ENCODE measurements at regions not wholly inside any gene's neighbourhood (a gene's known extent, or its start where the extent isn't known, plus 50 kb on each side); places are given as distances from the start of the nearest gene placed in this dataset.
"Not testable (repeated sequence)": the region's sequence is repeated elsewhere in the genome, so short reads cannot be mapped to it uniquely, and the experiment has no call there.

DNA sequence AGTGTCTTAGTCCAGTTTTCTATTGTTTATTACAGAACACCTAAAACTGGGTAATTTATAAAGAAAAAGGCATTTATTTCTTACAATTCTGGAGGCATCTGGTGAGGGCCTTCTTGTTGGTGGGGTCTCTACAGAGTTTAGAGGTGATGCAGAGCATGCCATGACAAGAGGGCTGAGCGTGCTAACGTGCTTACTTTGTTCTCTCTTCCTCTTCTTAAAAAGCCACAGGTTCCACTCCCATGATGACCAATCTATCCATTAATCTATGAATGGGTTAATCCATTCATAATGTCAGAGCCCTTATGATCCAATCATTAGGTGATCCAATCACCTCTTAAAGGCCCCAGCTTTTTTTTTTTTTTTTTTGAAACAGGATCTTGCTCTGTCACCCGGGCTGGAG is 291.5 kb upstream of the GALNTL6 start:
- H3K9me3 Mint-ChIP-seq, result no peaks in the 10 kb centered on the region
- DNase-seq, result no peak
- H3K36me3 Mint-ChIP-seq, result no peaks in the 10 kb centered on the region
- no peak overlapping the region for H3K27ac Mint-ChIP-seq
- H3K4me1 Mint-ChIP-seq, result no peaks in the 10 kb centered on the region
- no peaks in the 10 kb centered on the region for H3K27me3 Mint-ChIP-seq
- H3K4me3 Mint-ChIP-seq, result no peak overlapping the region

DNA sequence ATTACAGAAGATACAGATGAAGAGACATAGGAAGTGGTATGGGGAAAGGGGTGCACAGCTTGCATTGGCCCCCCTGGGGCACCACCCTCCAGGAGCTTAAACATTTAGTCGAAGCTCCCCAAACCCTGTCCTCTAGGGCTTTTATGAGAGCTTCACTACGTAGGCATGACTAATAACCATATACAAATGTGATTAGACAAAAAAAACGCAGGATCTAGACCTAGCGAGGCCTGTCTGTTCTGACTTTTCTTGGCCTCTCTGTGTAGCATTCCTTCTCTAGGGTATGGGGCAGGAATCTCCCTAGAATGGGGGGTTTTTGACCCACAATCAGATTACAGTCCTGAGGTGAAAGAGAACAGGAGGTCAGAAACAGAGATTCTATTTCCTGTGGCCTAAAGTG is 293.7 kb upstream of the GALNTL6 start:
- DNase-seq, result no peak
- no peaks in the 10 kb centered on the region for H3K4me1 Mint-ChIP-seq
- H3K36me3 Mint-ChIP-seq, result no peaks in the 10 kb centered on the region
- H3K27me3 Mint-ChIP-seq, result no peaks in the 10 kb centered on the region
- no peak overlapping the region for H3K27ac Mint-ChIP-seq
- no peaks in the 10 kb centered on the region for H3K9me3 Mint-ChIP-seq
- no peak overlapping the region for H3K4me3 Mint-ChIP-seq

DNA sequence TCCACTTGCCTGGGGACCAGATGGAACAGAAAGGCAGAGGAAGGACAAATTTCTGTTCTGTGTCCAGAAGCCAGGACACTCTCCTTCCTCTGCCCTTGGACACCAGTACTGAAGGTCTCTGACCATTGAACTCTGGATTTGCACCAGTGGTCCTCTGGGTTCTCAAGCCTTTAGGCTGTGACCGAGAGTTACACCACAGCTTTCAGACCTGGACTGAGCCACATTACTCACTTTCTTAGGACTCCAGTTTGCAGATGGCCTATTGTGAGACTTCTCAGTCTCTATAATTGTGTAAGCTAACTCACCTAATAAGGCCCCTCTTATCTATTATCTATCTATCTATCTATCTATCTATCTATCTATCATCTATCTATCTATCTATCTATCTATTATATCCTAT is 295.3 kb upstream of the GALNTL6 start:
- H3K27ac Mint-ChIP-seq, result no peak overlapping the region
- H3K27me3 Mint-ChIP-seq, result no peaks in the 10 kb centered on the region
- H3K36me3 Mint-ChIP-seq, result no peaks in the 10 kb centered on the region
- no peak overlapping the region for H3K4me3 Mint-ChIP-seq
- no peaks in the 10 kb centered on the region for H3K4me1 Mint-ChIP-seq
- no peaks in the 10 kb centered on the region for H3K9me3 Mint-ChIP-seq
- no peak for DNase-seq

DNA sequence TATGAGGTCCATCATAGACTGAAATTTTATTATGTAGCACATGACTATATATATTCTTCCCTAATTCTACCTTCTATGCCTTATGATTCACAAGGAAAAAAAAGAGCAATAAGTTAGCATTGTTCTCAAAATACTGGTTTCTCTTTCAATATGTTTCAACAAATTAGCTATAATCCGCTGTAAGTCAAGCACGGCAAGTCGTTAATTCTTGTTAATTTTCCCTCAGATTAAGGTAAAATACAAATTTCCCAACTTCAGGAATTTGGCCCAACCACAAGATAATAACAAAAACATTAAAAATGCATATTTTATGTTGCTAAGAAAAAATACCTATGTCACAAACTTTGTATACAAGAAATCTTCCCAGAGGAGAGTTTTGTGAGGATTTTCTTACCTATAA is 296.5 kb upstream of the GALNTL6 start:
- H3K27me3 Mint-ChIP-seq, result no peaks in the 10 kb centered on the region
- no peak overlapping the region for H3K27ac Mint-ChIP-seq
- no peak for DNase-seq

DNA sequence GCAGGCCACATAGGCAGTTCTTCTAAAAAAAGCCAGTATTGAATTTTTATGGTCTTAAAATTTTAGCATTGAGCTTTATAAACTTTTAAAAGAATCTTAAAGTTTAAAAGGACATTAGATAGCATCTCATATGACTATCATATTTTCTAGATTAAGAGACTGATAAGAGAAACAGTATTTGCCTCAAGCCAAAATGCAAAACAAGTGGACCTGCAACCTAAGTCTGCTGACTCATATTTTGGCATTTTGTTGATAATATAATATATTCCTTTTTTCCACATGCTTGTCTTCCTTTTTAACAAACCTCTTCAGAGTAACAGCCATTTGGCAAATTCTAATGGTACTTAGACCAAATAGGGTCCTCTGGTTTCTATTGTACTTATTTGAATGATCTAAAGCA is 328.5 kb upstream of the GALNTL6 start:
- Mint-ChIP-seq H3K9me3 (peaks cover 1% of the 10 kb centered on the region), H3K27ac (no peak overlapping the region), H3K4me3 (no peak overlapping the region), H3K27me3 (no peaks in the 10 kb centered on the region), H3K4me1 (no peaks in the 10 kb centered on the region), H3K36me3 (no peaks in the 10 kb centered on the region)
- no peak for DNase-seq

More for the DNA sequence above, 296.5 kb upstream of the GALNTL6 start:
- Mint-ChIP-seq H3K36me3 (no peaks in the 10 kb centered on the region), H3K4me3 (no peak overlapping the region), H3K4me1 (no peaks in the 10 kb centered on the region), H3K9me3 (peaks cover 4% of the 10 kb centered on the region)

DNA sequence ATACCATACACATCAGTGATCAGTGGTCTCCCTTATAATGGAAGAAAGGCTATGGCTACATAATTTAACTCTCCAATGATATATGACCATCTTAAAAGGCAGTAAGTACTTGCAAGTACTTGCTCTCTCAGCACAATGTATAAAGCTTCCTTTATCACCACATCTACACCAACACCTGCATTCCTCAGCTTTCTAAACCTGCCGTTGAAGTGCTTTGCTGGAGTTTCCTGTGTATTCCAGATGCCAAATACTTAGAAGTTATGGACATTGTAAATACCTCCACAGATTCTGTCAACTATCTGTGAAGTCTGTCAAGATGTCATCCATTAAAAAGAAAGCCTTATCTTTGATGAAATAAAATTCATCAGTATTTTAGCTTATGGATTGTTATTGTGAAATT is 335.0 kb upstream of the GALNTL6 start:
- Mint-ChIP-seq H3K4me3 (no peak overlapping the region), H3K27me3 (no peaks in the 10 kb centered on the region), H3K36me3 (no peaks in the 10 kb centered on the region), H3K9me3 (no peaks in the 10 kb centered on the region), H3K27ac (no peak overlapping the region), H3K4me1 (no peaks in the 10 kb centered on the region)
- no peak for DNase-seq

DNA sequence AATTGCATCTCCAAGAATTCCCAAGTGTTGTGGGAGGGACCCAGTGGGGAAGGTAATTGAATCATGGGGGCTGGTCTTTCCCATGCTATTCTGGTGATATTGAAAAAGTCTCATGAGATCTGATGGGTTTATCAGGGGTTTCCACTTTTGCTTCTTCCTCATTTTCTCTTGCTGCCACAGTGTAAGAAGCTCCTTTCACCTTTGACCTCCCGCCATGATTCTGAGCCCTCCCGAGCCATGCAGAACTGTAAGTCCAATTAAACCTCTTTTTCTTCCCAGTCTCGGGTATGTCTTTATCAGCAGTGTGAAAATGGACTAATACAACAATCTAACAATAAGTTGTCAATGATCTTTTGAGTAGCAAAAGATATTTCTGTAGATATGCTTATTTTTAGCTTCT is 338.1 kb upstream of the GALNTL6 start:
- not testable (repeated sequence) for H3K27ac Mint-ChIP-seq, H3K4me3 Mint-ChIP-seq, DNase-seq, H3K9me3 Mint-ChIP-seq, H3K27me3 Mint-ChIP-seq, H3K36me3 Mint-ChIP-seq, H3K4me1 Mint-ChIP-seq

DNA sequence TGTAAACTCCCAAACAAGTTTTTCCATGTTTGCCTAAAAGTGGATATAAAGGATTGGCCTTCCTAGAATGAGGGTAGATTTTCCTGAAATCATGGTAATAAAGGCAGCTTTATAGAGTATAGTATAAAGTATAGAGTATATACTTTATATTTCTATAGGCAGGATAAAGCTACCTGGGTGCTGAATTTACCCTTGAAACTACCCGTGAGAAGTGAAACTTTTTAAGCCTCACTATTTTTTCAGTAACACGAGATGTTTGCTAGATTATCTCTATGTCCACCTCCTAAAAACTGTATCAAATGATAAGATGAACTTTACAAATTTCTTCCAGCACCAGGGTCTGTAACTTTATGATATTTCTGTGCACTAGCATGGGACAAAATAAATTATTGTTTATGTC is 340.0 kb upstream of the GALNTL6 start:
- Mint-ChIP-seq H3K36me3 (no peaks in the 10 kb centered on the region), H3K27ac (no peak overlapping the region), H3K4me1 (no peaks in the 10 kb centered on the region), H3K9me3 (no peaks in the 10 kb centered on the region), H3K4me3 (no peak overlapping the region), H3K27me3 (no peaks in the 10 kb centered on the region)
- DNase-seq, result no peak

DNA sequence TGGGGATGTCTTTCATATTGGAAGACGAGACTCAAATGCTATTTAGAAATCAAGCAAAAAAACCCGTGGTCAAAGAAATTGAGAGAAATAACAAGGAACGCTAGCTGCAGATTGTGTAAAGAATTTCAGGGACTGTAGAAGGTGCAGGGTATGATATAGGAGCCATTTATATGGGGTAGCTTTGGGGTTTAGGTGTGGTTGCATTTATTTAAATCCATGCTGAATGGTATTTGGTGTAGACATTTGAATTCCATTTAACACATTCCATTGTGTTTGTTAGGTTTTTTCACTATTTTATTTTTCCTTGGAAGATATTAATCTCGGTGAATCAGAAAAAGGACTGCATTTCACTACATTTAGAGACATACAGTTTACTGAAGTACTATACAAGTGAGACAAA is 341.0 kb upstream of the GALNTL6 start:
- DNase-seq, result no peak
- no peak overlapping the region for H3K27ac Mint-ChIP-seq
- H3K27me3 Mint-ChIP-seq, result no peaks in the 10 kb centered on the region
- no peaks in the 10 kb centered on the region for H3K4me1 Mint-ChIP-seq
- no peaks in the 10 kb centered on the region for H3K9me3 Mint-ChIP-seq
- H3K36me3 Mint-ChIP-seq, result no peaks in the 10 kb centered on the region
- no peak overlapping the region for H3K4me3 Mint-ChIP-seq

DNA sequence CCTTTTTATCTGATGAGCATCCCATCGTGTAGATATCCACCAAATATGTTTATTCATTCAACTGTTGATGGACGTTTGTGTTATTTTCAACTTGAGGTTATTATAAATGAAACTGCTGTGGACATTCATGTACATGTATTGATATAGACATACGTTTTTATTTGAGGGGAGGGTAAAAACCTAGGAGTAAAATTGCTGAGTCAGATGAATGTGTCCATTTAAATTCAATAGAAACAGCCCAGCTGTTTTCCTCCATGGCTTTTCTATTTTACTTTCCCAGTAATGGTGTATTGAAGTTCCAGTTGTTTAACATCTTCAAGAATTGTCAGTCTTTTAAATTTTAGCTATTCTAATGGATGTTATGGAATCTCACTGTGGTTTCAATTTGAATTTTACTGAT is 348.7 kb upstream of the GALNTL6 start:
- DNase-seq, result no peak
- H3K27me3 Mint-ChIP-seq, result no peaks in the 10 kb centered on the region
- H3K36me3 Mint-ChIP-seq, result no peaks in the 10 kb centered on the region
- H3K27ac Mint-ChIP-seq, result no peak overlapping the region
- no peaks in the 10 kb centered on the region for H3K9me3 Mint-ChIP-seq
- no peaks in the 10 kb centered on the region for H3K4me1 Mint-ChIP-seq
- H3K4me3 Mint-ChIP-seq, result no peak overlapping the region

DNA sequence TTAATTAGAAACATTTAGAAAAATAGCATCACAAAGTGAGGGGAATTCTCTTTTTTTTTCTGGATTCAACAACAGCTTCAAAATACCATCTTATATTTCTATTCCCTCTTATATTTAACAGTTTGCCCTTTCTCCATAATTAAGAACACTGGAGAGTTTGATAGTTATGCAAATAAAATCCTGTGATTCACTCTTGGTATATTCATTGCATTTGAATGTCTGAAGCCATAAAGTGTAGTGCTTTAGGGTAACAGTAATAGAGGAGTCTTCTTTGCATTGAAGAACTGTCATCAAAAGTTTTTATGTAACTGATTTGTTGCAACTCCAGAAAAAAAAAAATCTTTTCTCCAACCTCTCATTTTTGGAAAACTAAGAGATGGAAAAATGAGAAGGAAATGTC is 352.0 kb upstream of the GALNTL6 start:
- no peak overlapping the region for H3K4me3 Mint-ChIP-seq
- no peaks in the 10 kb centered on the region for H3K36me3 Mint-ChIP-seq
- no peaks in the 10 kb centered on the region for H3K4me1 Mint-ChIP-seq
- H3K27ac Mint-ChIP-seq, result no peak overlapping the region
- no peaks in the 10 kb centered on the region for H3K27me3 Mint-ChIP-seq
- DNase-seq, result no peak
- no peaks in the 10 kb centered on the region for H3K9me3 Mint-ChIP-seq

DNA sequence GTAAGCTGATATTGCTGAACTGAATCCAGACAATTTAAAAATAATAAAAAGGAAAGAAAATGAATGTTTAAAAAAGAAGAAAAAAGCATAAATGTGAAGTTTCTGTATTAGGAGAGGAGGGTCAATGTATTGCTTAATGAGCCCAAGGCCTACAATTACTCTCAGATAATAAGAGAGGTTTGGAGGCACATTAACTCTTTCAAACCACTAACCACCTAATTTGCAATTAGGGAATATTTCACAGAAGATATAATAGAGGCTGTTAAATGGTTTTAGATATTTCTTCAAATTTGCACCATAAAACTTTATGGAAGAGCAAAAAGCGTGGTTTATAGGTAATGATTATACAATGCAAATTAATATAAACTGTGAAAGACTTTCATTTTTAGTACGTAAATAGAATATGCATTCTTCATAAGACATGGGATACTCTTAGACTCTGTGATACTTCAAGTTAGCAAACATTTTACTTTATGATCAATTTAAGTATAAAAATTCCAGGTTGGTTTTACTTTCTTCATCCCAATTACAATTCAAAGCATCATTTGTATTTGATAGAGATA is 364.2 kb upstream of the GALNTL6 start:
- no peaks in the 10 kb centered on the region for H3K27me3 Mint-ChIP-seq
- H3K27ac Mint-ChIP-seq, result no peak overlapping the region
- H3K36me3 Mint-ChIP-seq, result no peaks in the 10 kb centered on the region
- no peak overlapping the region for H3K4me3 Mint-ChIP-seq
- H3K4me1 Mint-ChIP-seq, result no peaks in the 10 kb centered on the region
- H3K9me3 Mint-ChIP-seq, result no peaks in the 10 kb centered on the region
- DNase-seq, result no peak

DNA sequence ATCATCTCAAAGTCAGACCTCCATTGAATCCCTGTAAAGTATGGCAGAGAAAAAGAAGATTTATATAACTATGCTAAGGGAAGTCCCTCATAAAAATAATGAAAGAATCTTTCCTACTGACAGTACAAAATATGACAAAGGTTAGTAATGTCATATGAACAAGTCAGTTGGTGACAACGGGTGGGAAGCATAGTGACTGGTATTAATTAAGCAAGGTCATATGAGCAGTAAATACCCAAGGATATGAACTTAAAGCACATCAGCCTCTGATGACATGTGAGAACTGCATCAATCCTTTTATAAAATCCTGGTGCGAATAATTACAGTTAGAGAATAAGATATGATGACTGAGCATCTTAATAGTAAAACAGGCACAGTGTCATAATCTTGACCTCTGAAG is 364.8 kb upstream of the GALNTL6 start:
- H3K27me3 Mint-ChIP-seq, result no peaks in the 10 kb centered on the region

DNA sequence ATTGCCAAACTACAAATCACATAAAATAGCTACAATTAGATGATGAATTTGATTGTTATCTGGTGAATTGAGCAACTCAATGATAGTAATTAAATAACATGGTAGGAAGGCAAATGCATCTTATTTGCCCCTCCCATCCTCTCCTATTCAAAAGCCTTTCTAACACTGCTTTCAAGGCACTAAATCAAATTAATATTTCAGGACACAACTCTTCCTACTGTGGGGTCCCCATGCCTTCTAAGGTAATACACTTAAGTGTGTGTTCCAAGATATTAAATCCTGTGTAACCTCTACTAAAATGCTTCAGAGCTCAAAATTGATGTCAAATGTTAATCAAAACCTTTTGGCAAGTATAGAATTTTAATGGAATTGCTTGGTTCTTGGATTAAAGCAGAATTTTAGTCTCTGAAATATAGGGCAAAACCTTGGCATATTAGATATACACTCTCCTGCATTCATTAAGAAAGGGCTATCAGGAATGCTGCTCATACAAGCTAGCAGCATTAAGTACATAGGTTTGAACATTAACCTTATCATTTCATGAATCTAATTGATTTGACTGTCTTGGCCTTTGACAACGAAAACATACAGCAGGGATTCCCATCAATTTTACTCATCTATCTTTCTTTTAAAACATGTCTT is 371.8 kb upstream of the GALNTL6 start:
- H3K4me3 Mint-ChIP-seq, result no peak overlapping the region
- no peak for DNase-seq
- no peaks in the 10 kb centered on the region for H3K27me3 Mint-ChIP-seq
- no peaks in the 10 kb centered on the region for H3K36me3 Mint-ChIP-seq
- H3K27ac Mint-ChIP-seq, result no peak overlapping the region
- H3K9me3 Mint-ChIP-seq, result peaks cover 3% of the 10 kb centered on the region
- H3K4me1 Mint-ChIP-seq, result no peaks in the 10 kb centered on the region

More for the DNA sequence above, 364.8 kb upstream of the GALNTL6 start:
- Mint-ChIP-seq H3K27ac (no peak overlapping the region), H3K4me3 (no peak overlapping the region), H3K9me3 (no peaks in the 10 kb centered on the region), H3K36me3 (no peaks in the 10 kb centered on the region), H3K4me1 (no peaks in the 10 kb centered on the region)
- no peak for DNase-seq

DNA sequence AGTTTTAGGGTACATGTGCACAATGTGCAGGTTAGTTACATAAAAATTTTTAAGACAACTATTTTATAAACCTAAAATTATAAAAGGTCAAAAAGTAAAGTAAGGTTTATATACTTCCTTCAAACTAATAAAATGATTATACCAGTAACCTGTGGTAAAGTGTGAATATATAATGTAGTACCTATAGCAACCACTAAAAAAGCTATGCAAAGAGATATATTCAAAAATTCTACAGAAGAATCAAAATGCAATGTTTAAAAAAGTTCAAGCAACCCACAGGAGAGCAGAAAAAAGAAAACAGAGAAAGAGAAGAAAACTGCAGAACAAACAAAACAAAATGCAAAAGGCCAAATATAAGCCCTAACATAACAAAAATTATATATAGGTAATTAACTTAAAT is 379.5 kb upstream of the GALNTL6 start:
- Mint-ChIP-seq H3K9me3 (peaks cover 6% of the 10 kb centered on the region), H3K27me3 (no peaks in the 10 kb centered on the region), H3K4me1 (no peaks in the 10 kb centered on the region), H3K36me3 (no peaks in the 10 kb centered on the region), H3K4me3 (no peak overlapping the region), H3K27ac (no peak overlapping the region)
- no peak for DNase-seq

DNA sequence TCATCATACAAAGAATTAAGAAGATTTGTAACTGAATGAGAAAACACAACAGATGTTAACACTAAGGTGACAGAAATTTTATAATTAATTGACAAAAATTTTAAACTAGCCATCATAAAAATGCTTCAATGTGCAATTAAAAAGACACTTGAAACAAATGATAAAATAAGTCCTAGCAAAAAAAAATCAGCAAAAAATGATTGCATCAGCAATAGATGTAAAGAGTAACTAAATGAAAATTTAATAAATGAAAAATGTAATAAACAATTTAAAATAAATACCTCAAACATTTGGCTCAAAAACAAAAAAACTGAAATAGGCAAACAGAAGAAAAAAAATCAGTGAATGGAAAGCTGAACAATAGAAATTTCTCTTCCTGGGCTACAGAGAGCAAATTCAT is 380.7 kb upstream of the GALNTL6 start:
- Mint-ChIP-seq H3K27ac (no peak overlapping the region), H3K9me3 (peaks cover 6% of the 10 kb centered on the region), H3K4me3 (no peak overlapping the region), H3K36me3 (no peaks in the 10 kb centered on the region), H3K27me3 (no peaks in the 10 kb centered on the region), H3K4me1 (no peaks in the 10 kb centered on the region)
- no peak for DNase-seq
